GM19463 (cell line): ENCODE measurements at regions not wholly inside any gene's neighbourhood (a gene's known extent, or its start where the extent isn't known, plus 50 kb on each side); places are given as distances from the start of the nearest gene placed in this dataset.

Experiments used
- ATAC-seq: cut with Tn5 transposase; IDR thresholded peaks from one replicate; pipeline ENCODE4 v1.9.1; 2021; ENCODE audit warnings: mild to moderate bottlenecking, moderate library complexity; ENCODE audit not compliant: unreplicated experiment

- ATAC-seq, result no peak
These were observed 139.3 kb upstream of the TMCC3 start for GRCh38 chr12:94789510-94790225.

DNA sequence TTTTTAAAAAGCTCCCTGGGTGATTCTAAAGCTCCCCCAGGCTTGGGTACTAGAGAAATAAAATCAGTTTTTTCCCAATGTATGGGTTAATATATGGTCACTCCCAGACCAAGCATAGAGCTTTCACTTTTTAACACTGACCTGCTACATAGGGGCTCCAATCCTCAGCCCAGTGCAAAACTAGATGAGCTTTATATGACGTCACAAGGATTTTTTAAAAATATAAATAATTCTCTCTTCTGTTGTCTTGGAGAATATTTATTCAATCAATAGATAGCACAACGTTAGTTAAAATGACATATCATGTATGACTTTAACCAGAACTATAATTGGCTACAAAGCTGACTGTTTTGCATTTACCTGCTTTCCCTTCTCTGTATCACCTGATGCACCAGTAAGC, 137.9 kb upstream of the TMCC3 start:
- ATAC-seq, result no peak

DNA sequence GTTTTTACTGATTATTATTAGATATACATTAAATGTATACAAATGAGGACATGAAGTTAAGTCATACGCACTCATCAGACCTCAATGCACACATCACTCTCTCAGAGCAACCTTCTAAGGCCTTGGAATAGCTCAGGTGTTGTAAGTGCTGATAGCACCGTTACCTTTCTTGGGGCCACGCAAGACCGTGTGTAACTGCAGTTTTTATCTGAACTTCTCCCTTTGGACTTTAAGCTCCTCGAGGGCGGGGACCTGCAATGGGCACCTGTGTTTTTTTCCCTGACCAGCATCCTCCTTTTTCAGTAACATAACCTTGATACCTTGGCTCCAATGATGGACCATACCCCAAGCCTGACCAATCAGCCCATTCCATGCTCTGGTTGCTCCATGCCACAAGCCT, 136.5 kb upstream of the TMCC3 start:
- no peak for ATAC-seq

DNA sequence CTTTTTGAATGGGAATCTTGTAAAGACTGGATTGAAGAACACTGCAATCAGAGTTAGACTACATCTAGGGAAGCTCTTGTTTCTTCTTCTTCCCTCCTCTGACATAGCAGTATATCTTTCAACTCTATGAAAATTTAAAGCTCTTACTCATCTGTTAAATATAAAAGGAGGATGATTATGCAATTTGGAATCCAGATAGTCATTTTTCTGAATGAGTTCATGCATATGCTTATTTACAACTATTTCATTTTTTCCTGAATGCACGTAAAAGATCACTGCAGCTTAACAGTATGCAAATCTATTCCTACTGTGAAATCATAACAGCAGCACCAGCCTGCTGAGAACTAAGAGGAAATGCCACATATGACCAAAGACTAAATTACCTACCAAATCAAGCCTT, 133.5 kb upstream of the TMCC3 start:
- ATAC-seq, result no peak

DNA sequence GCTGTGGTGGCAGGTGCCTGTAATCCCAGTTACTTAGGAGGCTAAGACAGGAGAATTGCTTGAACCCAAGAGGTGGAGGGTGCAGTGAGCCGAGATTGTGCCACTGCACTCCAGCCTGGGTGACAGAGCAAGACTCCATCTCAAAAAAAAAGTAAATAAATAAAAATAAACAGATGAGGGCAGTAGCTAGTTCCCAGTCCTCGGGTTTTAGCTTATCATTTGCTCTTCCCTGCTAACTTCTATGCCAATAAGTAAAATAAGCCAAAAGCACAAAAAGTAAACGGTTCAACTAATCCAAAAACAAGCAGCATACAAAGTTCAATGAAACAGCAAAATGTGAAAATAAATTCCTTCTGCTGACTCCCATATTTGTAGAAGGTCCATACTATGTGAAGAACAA, 133.0 kb upstream of the TMCC3 start:
- ATAC-seq, result no peak

DNA sequence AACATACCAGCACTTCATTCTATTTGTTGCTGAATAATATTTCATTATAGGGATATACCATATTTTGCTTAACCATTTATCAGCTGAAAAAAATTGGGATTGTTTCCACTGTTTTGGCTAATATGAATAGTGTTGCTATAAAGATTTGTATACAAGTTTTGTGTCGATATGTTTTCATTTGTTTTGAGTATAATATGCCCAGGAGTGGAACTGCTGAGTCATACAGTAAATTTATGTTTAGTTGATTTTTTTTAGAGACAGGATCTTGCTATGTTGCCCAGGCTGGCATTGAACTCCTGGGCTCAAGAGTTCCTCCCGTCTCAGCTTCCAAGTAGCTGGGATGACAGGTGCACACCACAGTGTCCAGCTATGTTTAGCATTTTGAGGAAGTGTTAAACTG, 131.5 kb upstream of the TMCC3 start:
- ATAC-seq, result no peak

DNA sequence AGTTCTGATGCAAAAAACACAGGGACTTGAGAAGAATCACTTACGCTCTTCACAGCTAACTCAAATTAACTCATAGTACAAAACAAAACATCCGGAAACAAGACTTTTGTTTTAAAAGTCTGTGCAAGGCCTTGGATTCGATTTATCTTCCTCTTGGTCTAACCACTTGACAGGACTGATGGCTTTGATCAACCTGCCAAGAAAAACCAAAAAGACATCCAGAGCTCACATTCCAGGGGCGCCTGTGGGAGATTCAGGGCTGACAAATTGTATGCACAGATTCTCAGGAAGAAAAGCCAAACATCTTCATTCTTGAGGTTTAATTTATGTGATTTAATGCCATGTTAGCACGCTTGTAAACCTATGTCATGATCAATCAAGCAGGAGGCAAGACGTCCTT, 129.1 kb upstream of the TMCC3 start:
- ATAC-seq, result no peak

DNA sequence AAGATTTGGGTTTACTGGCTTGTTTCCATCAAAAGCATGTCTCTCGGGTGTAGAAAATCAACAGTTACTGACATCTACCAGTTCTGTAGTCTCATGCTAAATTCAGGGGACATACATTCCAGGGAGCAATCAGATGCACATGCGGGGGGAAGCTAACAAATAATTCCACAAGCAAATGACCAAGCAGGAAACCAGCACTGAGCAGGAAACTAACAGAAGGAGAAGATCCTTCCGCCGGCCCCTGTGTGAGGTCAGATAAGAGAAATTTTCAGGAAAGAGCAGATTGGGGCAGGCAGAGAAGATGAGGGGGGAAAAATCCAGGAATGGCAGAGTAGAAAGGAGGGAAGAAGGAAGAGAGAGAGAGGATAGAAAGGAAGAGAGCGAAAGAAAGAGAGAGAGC, 127.6 kb upstream of the TMCC3 start:
- no peak for ATAC-seq

- no peak for ATAC-seq
These were observed 125.4 kb upstream of the TMCC3 start for GRCh38 chr12:94775710-94776109.

- no peak for ATAC-seq
These were observed 121.4 kb upstream of the TMCC3 start for GRCh38 chr12:94771741-94772140.

GRCh38 chr12:94771199-94771598, 120.8 kb upstream of the TMCC3 start:
- ATAC-seq, result no peak

DNA sequence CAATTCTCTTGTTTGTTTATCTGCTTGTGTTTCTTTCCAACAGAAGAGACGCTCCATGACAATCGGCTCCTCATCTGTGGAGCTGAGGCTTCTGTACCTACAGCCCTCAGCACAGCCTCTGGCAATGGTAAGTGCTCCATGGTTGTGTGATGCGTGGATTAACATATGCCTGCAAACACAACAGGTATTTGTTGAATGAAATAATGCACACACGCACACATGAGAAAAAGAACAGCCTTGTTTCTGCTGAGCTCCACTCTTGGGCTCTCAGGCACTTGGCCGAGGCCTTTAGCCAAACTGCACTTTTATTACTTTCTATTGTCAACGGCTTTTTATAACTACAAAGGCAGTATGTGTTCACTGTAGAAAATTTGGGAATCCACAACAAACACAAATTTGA, 120.4 kb upstream of the TMCC3 start:
- ATAC-seq, result no peak

- ATAC-seq, result no peak
These were observed 119.7 kb upstream of the TMCC3 start for GRCh38 chr12:94769776-94770759.

DNA sequence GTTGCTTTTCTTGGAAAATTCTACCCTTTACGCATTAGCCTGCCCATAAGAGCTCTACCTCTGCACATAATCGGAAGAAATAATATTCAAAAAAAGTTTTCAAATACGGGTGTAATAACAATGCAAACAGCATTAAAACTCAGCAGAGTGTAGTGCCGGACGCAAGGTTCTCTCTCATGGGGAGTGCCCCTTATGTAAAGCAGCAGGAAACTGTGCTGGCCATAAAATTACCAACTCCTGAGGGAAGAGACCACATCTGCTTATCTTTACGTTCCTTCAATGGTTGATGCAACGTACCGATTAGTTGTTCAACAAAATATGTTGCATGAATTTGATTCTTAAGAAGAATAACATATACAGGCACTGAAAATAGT, 118.7 kb upstream of the TMCC3 start:
- ATAC-seq, result peak; percentile 80

DNA sequence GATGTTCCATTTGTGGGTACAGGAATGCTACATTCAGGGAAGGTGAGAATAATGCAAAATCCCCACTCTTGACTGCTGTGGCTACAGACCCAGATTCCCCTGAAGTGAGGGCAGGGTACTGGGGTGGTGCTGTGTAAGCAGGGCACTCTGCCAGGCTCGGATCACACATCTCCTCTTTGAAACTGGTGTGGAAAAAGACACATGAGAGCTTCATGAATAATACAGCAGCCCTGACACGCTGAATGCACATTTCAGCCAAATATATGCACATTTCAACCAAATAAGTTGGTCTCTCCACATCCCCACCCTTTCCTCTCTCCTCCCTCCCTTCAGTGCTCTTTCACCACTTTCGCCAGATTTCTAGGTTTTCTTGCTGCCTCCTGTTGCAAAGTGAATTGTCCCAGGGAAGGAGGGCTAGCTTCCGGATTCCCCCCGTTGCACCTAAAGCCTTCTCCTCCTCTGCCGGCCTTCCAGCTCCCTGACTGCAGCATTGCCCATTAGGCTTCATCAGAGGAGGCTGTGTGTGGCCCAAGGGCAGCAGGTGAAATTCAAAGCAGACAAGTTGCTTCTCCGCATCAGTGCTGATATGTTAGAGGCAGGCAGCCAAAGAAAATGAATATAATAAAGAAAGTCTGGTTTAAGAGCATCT, 118.2 kb upstream of the TMCC3 start:
- peak; percentile 49 for ATAC-seq

DNA sequence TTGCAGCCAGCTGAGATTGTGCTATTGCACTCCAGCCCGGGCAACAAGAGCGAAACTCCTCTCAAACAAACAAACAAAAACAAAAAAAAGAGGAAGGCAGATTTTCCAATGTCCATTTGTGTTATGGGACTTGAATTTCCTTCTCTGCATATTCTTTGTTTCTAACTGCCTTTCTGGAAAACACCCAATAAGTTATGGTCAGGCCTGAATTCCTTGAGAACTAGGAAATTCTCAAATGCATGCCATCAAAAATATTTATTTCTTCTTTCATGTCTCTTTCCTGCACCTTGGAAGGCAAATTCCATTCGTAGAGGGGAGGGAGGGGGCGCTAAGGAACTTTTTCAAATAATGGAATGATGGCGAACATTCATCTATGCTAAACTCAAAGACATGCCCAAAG, 117.6 kb upstream of the TMCC3 start:
- no peak for ATAC-seq

- ATAC-seq, result no peak
These were observed 116.0 kb upstream of the TMCC3 start for GRCh38 chr12:94766397-94766796.

GRCh38 chr12:94763462-94763861, 113.1 kb upstream of the TMCC3 start:
- peak; percentile 29 for ATAC-seq

- ATAC-seq, result no peak
These were observed 112.6 kb upstream of the TMCC3 start for GRCh38 chr12:94762943-94763342.

DNA sequence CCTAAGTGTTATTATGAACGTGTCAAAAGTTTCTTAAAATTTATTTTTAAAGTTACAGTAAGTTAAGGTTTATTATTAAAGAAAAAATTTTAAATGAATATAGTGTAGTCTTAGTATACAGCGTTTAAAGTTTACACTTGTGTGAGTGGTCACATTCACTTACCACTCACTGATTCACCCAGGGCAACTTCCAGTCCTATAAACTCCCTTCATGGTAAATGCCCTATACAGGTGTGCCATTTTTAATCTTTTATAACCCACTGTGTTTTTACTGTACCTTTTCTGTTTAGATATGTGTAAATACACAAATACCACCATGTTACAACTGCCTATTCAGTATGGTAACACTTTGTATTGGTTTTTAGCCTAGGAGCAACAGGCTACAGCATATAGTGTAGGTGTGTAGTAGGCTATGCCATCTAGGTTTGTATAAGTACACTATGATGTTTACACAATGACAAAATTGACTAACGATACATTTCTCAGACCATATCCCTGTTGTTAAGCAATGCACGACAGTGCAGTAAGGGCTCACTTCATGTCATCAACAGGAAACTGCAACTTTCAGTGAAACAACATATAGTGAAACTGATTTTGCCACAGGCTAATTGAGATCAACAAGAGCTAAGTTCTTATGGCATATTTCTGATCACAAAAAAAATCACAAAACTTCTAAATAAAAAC, 112.0 kb upstream of the TMCC3 start:
- ATAC-seq, result peak; percentile 65

GRCh38 chr12:94761559-94761958, 111.2 kb upstream of the TMCC3 start:
- ATAC-seq, result no peak
